HG03558 (cell line): ENCODE measurements at regions not wholly inside any gene's neighbourhood (a gene's known extent, or its start where the extent isn't known, plus 50 kb on each side); places are given as distances from the start of the nearest gene placed in this dataset.
"Not testable (repeated sequence)": the region's sequence is repeated elsewhere in the genome, so short reads cannot be mapped to it uniquely, and the experiment has no call there.

ENCODE experiments used
- ATAC-seq: cut with Tn5 transposase; IDR thresholded peaks from one replicate; pipeline ENCODE4 v1.9.1; 2021; ENCODE audit warnings: moderate number of reproducible peaks; ENCODE audit not compliant: unreplicated experiment; ENCODE audit errors: extremely low read depth

- ATAC-seq, result no peak
Measured at GRCh38 chr13:66074018-66074615, 1156.0 kb downstream of the PCDH9 start.

GRCh38 chr13:66072097-66072496 lies 1158.0 kb downstream of the PCDH9 start:
- ATAC-seq, result not testable (repeated sequence)

GRCh38 chr13:66071608-66072007 lies 1158.5 kb downstream of the PCDH9 start:
- ATAC-seq, result no peak

GRCh38 chr13:66071029-66071428 lies 1159.1 kb downstream of the PCDH9 start:
- ATAC-seq, result no peak

GRCh38 chr13:66069570-66069969 lies 1160.6 kb downstream of the PCDH9 start:
- ATAC-seq, result no peak

- ATAC-seq, result no peak
Measured at GRCh38 chr13:66068683-66069082, 1161.5 kb downstream of the PCDH9 start.

DNA sequence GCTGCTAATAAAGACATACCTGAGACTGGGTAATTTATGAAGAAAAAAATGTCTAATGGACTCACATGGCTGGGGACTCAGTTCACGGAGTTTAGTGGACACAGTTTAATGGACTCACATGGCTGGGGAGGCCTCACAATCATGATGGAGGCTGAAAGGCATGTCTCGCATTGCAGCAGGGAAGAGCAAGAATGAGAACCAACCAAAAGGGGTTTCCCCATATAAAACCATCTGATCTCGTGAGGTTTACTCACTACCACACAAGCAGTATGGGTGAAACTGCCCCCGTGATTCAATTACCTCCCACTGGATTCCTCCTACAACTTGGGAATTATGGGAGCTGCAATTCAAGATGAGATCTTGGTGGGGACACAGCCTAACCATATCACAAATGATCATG lies 1181.2 kb downstream of the PCDH9 start:
- ATAC-seq, result no peak

- no peak for ATAC-seq
Measured at GRCh38 chr13:66040506-66040905, 1189.6 kb downstream of the PCDH9 start.

GRCh38 chr13:66037096-66037495 lies 1193.0 kb downstream of the PCDH9 start:
- ATAC-seq, result no peak

GRCh38 chr13:66036636-66037035 lies 1193.5 kb downstream of the PCDH9 start:
- no peak for ATAC-seq

DNA sequence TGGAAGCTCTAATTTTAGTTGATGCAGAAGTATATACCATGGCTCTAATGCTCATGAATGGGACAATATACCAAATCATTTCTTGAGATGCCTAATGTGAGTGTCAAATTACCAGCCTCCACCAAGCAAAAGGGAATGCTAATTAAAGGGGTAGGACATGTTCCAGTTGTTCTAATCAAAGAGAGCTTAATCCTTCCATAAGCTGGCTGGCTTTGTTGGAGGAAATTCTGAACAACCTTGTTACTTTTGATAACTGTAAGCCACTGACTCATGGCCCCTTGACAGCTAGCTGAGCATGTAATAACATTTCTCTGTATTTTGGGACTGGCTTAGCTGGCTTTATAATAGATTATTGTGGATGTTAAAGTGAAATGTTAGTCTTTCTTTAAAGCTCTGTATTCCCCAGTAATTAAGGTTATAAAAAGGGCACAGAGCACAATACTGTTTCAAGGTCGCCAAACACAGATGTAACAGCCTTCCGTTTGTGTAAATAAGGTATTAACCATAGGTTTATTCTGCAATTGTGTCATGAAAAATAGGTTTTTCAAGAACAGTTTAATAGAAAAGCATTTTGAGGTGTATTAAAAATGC lies 1194.0 kb downstream of the PCDH9 start:
- ATAC-seq, result no peak

- no peak for ATAC-seq
Measured at GRCh38 chr13:66033924-66034323, 1196.2 kb downstream of the PCDH9 start.

DNA sequence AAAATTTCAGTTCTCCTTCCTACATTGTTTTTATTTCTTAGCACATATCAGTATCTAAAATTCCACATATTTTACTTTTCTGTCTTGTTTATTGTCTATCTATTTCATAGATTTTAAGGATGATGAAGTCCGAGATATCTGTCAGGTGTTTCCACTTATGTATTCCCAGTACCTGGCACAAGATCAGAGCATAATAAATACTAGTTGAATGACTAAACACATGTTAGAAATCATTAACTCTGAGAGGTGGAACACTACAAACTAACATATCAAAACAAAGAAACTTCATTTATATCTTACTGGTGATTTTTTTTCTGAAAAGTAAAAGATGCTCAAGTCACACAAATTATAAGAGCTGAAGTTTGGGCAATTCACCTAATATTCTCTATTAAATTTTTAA lies 1208.3 kb downstream of the PCDH9 start:
- ATAC-seq, result no peak

DNA sequence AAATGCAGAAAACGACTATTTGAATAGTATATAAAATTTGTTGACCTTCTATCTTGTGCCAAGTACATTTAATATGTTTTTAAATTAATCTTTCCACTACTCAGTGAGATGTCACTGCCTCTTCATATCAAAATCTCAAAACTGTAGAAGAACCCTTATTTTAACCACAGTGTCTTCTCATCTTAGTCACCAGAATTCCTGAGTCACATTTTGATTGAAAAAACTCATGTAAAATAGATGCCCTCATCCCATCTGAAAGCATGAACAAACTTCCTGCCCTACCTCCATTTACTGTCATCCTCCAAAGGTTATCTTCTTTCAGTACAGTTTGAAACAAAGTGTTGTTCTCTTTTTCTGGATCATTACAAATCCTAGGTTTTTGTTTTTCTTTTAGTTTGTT lies 1215.4 kb downstream of the PCDH9 start:
- ATAC-seq, result no peak

DNA sequence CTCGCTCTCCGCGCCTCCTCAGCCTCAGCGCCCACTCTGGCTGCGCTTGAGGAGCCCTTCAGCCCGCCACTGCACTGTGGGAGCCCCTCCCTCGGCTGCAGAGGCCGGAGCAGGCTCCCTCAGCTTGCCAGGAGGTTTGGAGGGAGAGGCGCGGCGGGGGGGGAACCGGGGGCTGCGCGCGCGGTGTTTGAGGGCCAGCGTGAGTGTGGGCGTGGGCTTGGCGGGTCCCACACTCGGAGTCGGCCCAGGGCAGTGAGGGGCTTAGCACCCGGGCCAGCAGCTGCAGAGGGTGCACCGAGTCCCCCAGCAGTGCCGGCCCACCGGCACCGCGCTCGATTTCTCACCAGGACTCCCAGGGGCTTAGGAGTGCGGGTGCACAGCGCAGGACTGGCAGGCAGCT lies 1220.9 kb downstream of the PCDH9 start:
- ATAC-seq, result no peak

DNA sequence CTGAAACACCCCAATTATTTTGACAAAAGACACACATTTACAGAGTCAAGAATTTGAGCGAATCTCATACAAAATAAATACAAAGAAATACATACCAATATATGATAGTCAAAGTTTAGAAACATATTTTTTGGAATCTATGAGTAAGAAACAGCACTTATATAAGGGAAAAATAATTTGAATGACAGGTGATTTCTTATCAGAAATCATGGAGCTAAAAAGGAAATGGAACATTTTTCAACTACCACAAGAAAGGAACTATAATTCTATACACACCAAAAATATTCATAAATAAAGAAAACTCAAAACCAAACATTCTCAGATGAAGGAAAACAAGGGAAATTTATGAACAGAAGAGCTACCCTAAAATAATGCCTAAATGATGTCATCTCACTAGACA lies 1226.6 kb downstream of the PCDH9 start:
- ATAC-seq, result no peak

- no peak for ATAC-seq
Measured at GRCh38 chr13:66001140-66001539, 1229.0 kb downstream of the PCDH9 start.

DNA sequence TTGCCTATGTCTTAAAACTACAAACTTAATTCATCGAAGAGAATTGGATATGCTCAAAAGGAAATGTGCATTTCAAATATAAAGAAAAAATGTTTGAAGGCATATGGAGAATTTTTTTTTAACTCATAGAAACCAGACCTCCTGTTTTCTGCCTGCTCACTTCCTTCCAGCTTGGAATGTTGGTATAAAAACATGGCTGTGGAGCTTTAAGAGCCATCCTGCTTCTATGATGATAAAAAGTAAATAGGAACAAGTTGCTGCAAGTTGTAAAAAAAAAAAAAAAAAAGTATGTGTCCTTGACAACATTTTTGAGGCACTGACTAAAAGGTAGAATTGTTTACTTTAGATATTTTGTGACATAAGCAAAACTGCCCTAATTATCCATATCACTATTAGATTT lies 1230.7 kb downstream of the PCDH9 start:
- no peak for ATAC-seq

- no peak for ATAC-seq
Measured at GRCh38 chr13:65990684-65991083, 1239.5 kb downstream of the PCDH9 start.

GRCh38 chr13:65985612-65986011 lies 1244.5 kb downstream of the PCDH9 start:
- no peak for ATAC-seq

- ATAC-seq, result no peak
Measured at GRCh38 chr13:65977525-65977924, 1252.6 kb downstream of the PCDH9 start.

DNA sequence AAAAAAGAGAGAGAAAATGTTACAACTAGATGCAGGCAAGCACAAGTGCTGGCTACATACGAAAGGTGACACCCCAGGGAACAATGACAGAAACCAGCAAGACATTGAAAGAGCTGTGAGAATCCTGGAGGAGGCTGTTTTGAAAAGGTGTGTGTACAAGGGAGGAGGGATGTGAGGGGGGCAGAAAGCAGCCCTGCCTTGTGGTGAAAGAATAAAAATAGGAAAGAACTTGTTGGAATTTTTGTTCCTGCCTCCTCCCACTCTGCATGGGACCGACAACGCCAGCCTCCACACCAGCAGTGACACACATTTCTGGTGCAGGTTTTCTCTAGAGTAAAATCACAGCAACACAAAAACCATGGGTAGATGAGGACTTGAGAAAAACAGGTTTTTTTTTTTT lies 1258.6 kb downstream of the PCDH9 start:
- ATAC-seq, result no peak
